Esophagus muscularis mucosa (tissue), 4 donors: ENCODE measurements at regions not wholly inside any gene's neighbourhood (a gene's known extent, or its start where the extent isn't known, plus 50 kb on each side); places are given as distances from the start of the nearest gene placed in this dataset.
A peak's percentile ranks its signal among the peaks of the same experiment; 100 is the strongest.
"Not testable (repeated sequence)": the region's sequence is repeated elsewhere in the genome, so short reads cannot be mapped to it uniquely, and the experiment has no call there.

Experiments used
- DNase-seq: peaks from one replicate; pipeline ENCODE4 v3.0.0-alpha.2; 2017; ENCODE audit errors: extremely low spot score
- H3K27ac ChIP-seq, 4 donors: fragments of 200-600 bp; sonication (generic); replicated peaks in 1 of 4; 1 replicate in 3 of 4; 2 replicates in 1 of 4; pipeline ENCODE4 v1.5.1; 2016 to 2019; ENCODE audit warnings: mild to moderate bottlenecking in 1 of 4
- H3K27me3 ChIP-seq, 4 donors: fragments of 200-600 bp; sonication (generic); one replicate each; pipeline versions ENCODE4 v1.5.1 to v1.6.0; 2016 to 2019
- H3K36me3 ChIP-seq, 4 donors: fragments of 200-600 bp; sonication (generic); one replicate each; pipeline ENCODE4 v1.5.1; 2016 to 2019
- H3K4me1 ChIP-seq, 4 donors: fragments of 200-600 bp; sonication (generic); one replicate each; pipeline ENCODE4 v1.5.1; 2016 to 2019
- H3K4me3 ChIP-seq, 4 donors: fragments of 200-600 bp; sonication (generic); 1 replicate in 2 of 4; 2 replicates in 2 of 4; pipeline ENCODE4 v1.5.1; 2016 to 2019; ENCODE audit warnings: mild to moderate bottlenecking in 4 of 4, moderate library complexity in 1 of 4
- H3K9me3 ChIP-seq, 4 donors: fragments of 200-600 bp; sonication (generic); 1 replicate in 3 of 4; 2 replicates in 1 of 4; pipeline ENCODE4 v1.5.1; 2016 to 2019
- EP300 ChIP-seq: sonication (generic); formaldehyde crosslinking; IDR thresholded peaks from one replicate; pipeline ENCODE4 v1.6.1; 2017; ENCODE audit warnings: antibody characterized with exemption
- POLR2A ChIP-seq: fragments of 450-650 bp; IDR thresholded peaks from one replicate; pipeline ENCODE4 v1.6.1; 2017; ENCODE audit warnings: antibody characterized with exemption, moderate library complexity, mild to moderate bottlenecking, low read depth
- POLR2AphosphoS5 ChIP-seq, 2 donors: sonication (generic); formaldehyde crosslinking; IDR thresholded peaks; one replicate each; pipeline ENCODE4 v1.6.1; 2017; ENCODE audit warnings: antibody characterized with exemption in 2 of 2
- WGBS: methylation state at CpG from one replicate; pipeline ENCODE4 v1.1.5; 2018; 5-methylcytosine and 5-hydroxymethylcytosine counted together
- intact Hi-C: fragments of 100-400 bp; cut with DNase I; formaldehyde crosslinking; loops from one replicate; pipeline ENCODE4 v1.15.1; 2023
- TF ChIP-seq, protein P1 (sequence below), 3 experiments: fragments of 200-600 bp in 2 of 3; fragments of 450-650 bp in 1 of 3; sonication (generic) in 2 of 3; IDR thresholded peaks; one replicate each; pipeline ENCODE4 v1.5.1; 2017 to 2019; ENCODE audit warnings: antibody characterized with exemption in 3 of 3, mild to moderate bottlenecking in 2 of 3, moderate library complexity in 1 of 3

DNA sequence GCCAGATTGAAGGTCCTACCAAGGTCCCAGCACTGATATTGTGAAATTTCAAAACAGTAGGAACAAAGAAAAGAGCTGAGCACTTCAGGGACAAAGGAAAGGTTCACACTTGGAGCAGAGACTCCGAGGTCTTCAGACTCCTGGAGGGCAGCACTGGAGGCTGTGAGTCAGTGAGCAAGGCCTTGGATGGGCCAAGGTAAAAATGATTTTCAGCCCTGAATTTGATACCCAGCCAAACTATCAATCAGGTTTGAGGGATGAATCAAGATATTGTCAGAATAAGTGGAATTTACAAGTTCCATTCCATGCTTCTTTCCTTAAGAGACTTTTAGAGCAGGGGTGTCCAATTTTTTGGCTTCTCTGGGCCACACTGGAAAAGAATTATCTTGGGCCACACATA lies 111.7 kb downstream of the ADRA2C start:
- WGBS: 84% methylated on average over 1 of the region's 1 CpG
- no peak for DNase-seq
- no peaks in the 10 kb centered on the region for H3K36me3 ChIP-seq
- TF ChIP-seq, protein P1, sequence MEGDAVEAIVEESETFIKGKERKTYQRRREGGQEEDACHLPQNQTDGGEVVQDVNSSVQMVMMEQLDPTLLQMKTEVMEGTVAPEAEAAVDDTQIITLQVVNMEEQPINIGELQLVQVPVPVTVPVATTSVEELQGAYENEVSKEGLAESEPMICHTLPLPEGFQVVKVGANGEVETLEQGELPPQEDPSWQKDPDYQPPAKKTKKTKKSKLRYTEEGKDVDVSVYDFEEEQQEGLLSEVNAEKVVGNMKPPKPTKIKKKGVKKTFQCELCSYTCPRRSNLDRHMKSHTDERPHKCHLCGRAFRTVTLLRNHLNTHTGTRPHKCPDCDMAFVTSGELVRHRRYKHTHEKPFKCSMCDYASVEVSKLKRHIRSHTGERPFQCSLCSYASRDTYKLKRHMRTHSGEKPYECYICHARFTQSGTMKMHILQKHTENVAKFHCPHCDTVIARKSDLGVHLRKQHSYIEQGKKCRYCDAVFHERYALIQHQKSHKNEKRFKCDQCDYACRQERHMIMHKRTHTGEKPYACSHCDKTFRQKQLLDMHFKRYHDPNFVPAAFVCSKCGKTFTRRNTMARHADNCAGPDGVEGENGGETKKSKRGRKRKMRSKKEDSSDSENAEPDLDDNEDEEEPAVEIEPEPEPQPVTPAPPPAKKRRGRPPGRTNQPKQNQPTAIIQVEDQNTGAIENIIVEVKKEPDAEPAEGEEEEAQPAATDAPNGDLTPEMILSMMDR (IDR thresholded peaks at IDR 0.05): no peak
- TF ChIP-seq POLR2AphosphoS5 (IDR thresholded peaks at IDR 0.05) (no peak), POLR2A (no peak), EP300 (no peak)
- H3K27ac ChIP-seq: no peak overlapping the region
- intact Hi-C loops: no loop called here
- H3K4me3 ChIP-seq: no peak overlapping the region
- peaks cover 9 to 18% (median 14%) of the 10 kb centered on the region in 4 donors for H3K4me1 ChIP-seq
- H3K9me3 ChIP-seq: peaks cover 0 to 18% (median 6%) of the 10 kb centered on the region in 4 donors
- peaks cover 0 to 97% (median 22%) of the 10 kb centered on the region in 4 donors for H3K27me3 ChIP-seq

DNA sequence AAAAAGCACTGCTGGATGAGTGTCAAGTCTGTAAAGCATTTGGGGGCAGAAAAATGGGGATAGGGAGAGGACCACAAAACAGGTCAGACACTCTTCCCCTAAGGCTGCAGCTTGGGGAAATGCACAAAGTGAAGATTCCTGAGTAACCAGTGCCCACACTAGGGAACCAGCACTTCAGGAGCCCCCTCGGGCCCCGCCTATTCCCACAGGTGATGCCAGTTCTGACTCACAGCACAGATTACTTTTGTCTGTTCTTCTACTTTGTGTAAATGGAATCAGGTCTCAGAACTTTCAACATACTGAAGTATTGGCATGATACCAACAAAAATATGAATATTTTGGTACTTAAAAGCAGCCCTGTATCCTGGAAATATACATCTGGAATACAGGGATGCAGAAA lies 112.5 kb downstream of the ADRA2C start:
- Histone ChIP-seq H3K27me3 (peaks cover 0 to 92% (median 19%) of the 10 kb centered on the region in 4 donors), H3K4me3 (no peak overlapping the region), H3K27ac (no peak overlapping the region), H3K36me3 (no peaks in the 10 kb centered on the region), H3K9me3 (peaks cover 0 to 18% (median 6%) of the 10 kb centered on the region in 4 donors), H3K4me1 (peaks cover 9 to 18% (median 14%) of the 10 kb centered on the region in 4 donors)
- DNase-seq: no peak
- intact Hi-C loops: no loop called here
- no peak for TF ChIP-seq POLR2AphosphoS5 (IDR thresholded peaks at IDR 0.05)
- TF ChIP-seq POLR2A: no peak
- TF ChIP-seq, protein P1 (IDR thresholded peaks at IDR 0.05): no peak
- TF ChIP-seq EP300: no peak
- WGBS: 81% methylated on average over 2 of the region's 2 CpGs

DNA sequence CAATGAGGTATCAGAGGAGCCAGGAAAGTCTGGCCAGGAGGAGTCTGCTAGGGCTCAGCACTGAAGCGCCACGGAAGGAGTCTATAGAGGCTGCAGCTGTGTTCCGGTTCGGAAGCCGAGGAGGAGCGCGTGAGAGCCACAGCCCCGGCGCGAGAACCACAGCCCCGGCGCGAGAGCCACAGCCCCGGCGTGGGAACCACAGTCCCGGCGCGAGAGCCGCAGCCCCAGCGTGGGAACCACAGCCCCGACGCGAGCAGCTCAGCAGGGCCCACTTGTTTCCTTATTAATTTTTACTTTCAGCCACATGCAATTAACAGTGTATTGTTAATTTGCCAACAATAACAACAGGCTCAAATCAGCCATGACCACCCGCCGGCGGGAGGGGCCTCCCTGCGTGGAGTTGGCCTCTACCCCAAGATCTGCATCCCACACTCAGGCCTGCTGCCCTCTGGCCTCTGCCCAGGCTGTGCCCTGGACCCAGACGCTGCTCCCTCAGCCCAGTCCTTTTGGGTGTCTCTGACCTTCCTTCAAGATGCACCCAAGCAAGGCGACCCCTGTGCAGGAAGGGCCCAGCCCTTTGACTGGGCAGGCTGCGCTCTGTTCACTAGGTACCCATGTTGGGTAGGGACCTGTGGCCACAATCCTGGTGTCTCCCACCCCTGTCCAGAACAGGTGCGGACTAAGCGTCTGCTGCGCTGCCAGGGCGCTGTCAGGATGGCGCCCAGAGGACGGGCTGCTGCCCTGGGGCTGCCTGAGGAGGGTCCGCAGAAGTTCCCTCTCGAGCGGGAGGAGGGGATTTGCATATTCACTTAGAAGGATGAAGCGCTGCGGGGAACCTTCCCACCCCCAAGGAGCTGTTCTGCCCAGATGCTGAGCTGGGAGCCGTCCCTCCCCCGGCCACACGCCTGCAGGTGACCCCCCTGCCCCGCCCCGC lies 113.8 kb downstream of the ADRA2C start:
- peaks cover 0 to 79% (median 19%) of the 10 kb centered on the region in 4 donors for H3K27me3 ChIP-seq
- intact Hi-C loops: no loop called here

DNA sequence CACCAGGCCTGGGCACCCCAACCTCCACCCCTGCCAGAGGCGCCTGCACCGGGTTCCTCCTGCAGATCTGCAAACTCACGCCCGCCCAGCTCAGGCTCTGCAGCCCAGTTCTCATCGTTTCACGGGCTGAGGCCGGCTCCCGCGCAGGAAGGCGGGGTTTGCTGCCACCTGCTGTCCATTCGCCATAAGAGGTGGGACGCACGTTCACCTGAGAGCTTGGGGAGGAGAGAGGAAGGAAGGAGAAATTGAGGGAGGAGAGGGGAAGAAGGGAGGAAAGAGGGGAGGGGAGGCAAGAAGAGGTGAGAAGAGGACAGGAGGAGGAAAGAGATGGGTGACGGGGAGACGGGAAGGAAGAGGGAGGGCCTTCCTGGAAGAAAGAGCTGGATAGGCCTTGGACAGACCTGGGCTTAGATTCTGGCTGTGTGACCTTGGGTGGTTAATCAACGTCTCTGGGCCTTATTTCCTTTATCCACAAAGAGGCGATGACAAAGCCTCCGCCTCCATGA lies 114.5 kb downstream of the ADRA2C start:
- 9% methylated on average over 18 of the region's 18 CpGs for WGBS
- no peak for DNase-seq
- H3K4me3 ChIP-seq: no peak overlapping the region
- peaks cover 9 to 18% (median 14%) of the 10 kb centered on the region in 4 donors for H3K4me1 ChIP-seq
- no peak overlapping the region for H3K27ac ChIP-seq
- no peaks in the 10 kb centered on the region for H3K36me3 ChIP-seq
- no peak for TF ChIP-seq EP300
- TF ChIP-seq, protein P1 (IDR thresholded peaks at IDR 0.05): peak; percentile 49 to 59 (median 51)
- TF ChIP-seq POLR2AphosphoS5 (IDR thresholded peaks at IDR 0.05): no peak
- peaks cover 0 to 74% (median 19%) of the 10 kb centered on the region in 4 donors for H3K27me3 ChIP-seq
- intact Hi-C loops: no loop called here
- H3K9me3 ChIP-seq: peaks cover 0 to 18% (median 6%) of the 10 kb centered on the region in 4 donors

More for the DNA sequence above, 113.8 kb downstream of the ADRA2C start:
- no peak overlapping the region for H3K4me3 ChIP-seq
- peaks cover 9 to 18% (median 14%) of the 10 kb centered on the region in 4 donors for H3K4me1 ChIP-seq
- WGBS: 13% methylated on average over 24 of the region's 46 CpGs
- TF ChIP-seq POLR2AphosphoS5 (IDR thresholded peaks at IDR 0.05) (no peak), EP300 (no peak), POLR2A (no peak)
- TF ChIP-seq, protein P1 (IDR thresholded peaks at IDR 0.05): no peak
- H3K27ac ChIP-seq: no peak overlapping the region
- H3K36me3 ChIP-seq: no peaks in the 10 kb centered on the region
- no peak for DNase-seq
- peaks cover 0 to 18% (median 6%) of the 10 kb centered on the region in 4 donors for H3K9me3 ChIP-seq

DNA sequence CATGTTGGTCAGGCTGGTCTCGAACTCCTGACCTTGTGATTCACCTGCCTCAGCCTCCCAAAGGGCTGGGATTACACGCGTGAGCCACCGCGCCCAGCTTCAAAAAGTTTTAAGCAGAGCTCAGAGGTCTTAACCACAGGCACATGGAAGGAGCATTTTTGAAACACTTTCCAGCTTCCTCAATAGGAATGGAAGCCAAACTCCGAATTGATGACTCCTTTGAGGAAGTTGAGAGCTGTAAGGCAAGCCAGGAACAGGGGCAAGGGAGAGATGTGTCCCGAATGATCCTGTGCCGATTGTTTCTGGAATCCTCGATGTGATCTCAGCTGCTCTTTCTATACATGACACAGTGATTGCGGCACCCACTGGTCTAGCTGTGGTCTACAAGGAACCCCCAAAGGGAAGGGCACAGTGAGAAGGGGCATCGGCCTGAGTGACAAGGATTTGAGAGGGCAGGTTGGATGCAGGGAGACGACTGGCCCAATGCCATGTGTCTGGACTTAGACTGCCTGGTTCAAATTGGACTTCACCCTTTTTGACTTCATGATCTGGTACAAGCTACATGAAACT lies 116.2 kb downstream of the ADRA2C start:
- intact Hi-C loops, H3K4me3 ChIP-seq, H3K27ac ChIP-seq, DNase-seq, H3K36me3 ChIP-seq: not testable (repeated sequence)
- WGBS: 81% methylated on average over 12 of the region's 12 CpGs
- H3K4me1 ChIP-seq: peaks cover 9 to 18% (median 14%) of the 10 kb centered on the region in 4 donors
- peaks cover 0 to 65% (median 19%) of the 10 kb centered on the region in 4 donors for H3K27me3 ChIP-seq
- H3K9me3 ChIP-seq: peaks cover 0 to 10% (median 5%) of the 10 kb centered on the region in 4 donors

DNA sequence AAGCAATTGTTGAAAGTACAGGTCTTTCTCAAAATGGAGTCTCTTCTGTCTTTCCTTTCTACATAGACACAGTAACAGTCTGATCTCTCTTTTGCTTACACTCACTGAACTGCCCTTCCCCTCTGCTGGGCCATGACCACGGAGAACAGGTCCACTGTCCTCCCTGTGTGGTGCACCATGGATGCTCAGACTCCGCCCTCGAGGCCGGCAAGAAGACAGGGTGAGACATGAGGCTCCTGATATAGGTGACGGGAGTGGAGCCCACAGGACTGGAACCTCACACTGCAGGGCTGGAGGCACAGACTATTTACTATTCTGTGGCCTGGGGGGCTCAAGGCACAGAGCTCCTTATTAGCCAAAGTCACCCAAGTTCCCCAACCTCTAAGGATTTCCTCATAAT lies 118.1 kb downstream of the ADRA2C start:
- H3K4me3 ChIP-seq, H3K9me3 ChIP-seq, intact Hi-C loops, H3K27ac ChIP-seq, H3K36me3 ChIP-seq, DNase-seq: not testable (repeated sequence)
- Histone ChIP-seq H3K4me1 (peaks cover 9 to 16% (median 14%) of the 10 kb centered on the region in 4 donors), H3K27me3 (peaks cover 0 to 46% (median 14%) of the 10 kb centered on the region in 4 donors)
- WGBS: 58% methylated on average over 5 of the region's 5 CpGs

DNA sequence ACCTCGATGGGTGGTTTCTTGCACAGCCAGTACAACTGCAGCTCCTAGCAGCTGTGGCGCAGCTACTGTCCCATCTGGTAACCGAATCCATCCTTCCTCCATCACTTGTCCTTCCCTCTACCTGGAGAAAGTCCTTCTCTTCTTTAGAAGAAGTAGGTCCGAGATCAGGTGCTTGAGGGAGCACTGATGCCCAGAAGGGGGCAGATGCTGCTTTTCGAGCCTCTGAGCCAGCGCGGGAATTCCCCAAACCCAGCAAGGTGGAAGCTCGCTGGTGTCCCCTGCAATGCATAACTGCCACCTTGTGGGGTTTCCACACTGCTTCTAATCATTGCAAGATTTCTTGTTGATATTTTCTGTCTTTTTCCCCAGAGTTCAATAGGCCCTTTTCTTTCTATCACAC lies 127.4 kb downstream of the ADRA2C start:
- H3K4me3 ChIP-seq, H3K36me3 ChIP-seq, DNase-seq, H3K27ac ChIP-seq, intact Hi-C loops, H3K9me3 ChIP-seq, H3K4me1 ChIP-seq: not testable (repeated sequence)
- peaks cover 0 to 32% (median 0%) of the 10 kb centered on the region in 4 donors for H3K27me3 ChIP-seq
- 60% methylated on average over 4 of the region's 8 CpGs for WGBS
